Sigmoid colon (tissue), 6 donors: ENCODE measurements at regions not wholly inside any gene's neighbourhood (a gene's known extent, or its start where the extent isn't known, plus 50 kb on each side); places are given as distances from the start of the nearest gene placed in this dataset.

Source experiments
- DNase-seq: peaks from one replicate; pipeline ENCODE4 v3.0.0-alpha.2; 2019
- H3K27ac ChIP-seq, 4 donors: fragments of 200-600 bp; sonication (generic); one replicate each; pipeline ENCODE4 v1.5.1; 2016 to 2019; ENCODE audit warnings: mild to moderate bottlenecking in 1 of 4
- H3K27me3 ChIP-seq, 3 donors: fragments of 200-600 bp; sonication (generic); one replicate each; pipeline ENCODE4 v1.5.1; 2019; ENCODE audit warnings: mild to moderate bottlenecking in 1 of 3
- H3K36me3 ChIP-seq, 4 donors: fragments of 200-600 bp; sonication (generic); one replicate each; pipeline ENCODE4 v1.5.1; 2016 to 2019
- H3K4me1 ChIP-seq, 4 donors: fragments of 200-600 bp; sonication (generic); one replicate each; pipeline ENCODE4 v1.5.1; 2017 to 2019
- H3K4me3 ChIP-seq, 4 donors: fragments of 200-600 bp; sonication (generic); one replicate each; pipeline ENCODE4 v1.5.1; 2017 to 2019; ENCODE audit warnings: mild to moderate bottlenecking in 2 of 4, moderate library complexity in 1 of 4
- H3K9me3 ChIP-seq, 4 donors: fragments of 200-600 bp in 3 of 4; sonication (generic) in 3 of 4; one replicate each; pipeline versions ENCODE4 v1.5.1 to v1.6.1; 2013 to 2019
- EP300 ChIP-seq, 4 donors: sonication (generic); formaldehyde crosslinking; IDR thresholded peaks; one replicate each; pipeline ENCODE4 v1.6.1; 2017; ENCODE audit warnings: antibody characterized with exemption in 4 of 4
- POLR2A ChIP-seq, 2 donors: fragments of 450-650 bp; IDR thresholded peaks; one replicate each; pipeline ENCODE4 v1.6.1; 2016; ENCODE audit warnings: antibody characterized with exemption in 2 of 2, mild to moderate bottlenecking in 2 of 2, moderate library complexity in 2 of 2
- POLR2AphosphoS5 ChIP-seq, 4 donors: sonication (generic); formaldehyde crosslinking; IDR thresholded peaks; one replicate each; pipeline ENCODE4 v1.6.1; 2017; ENCODE audit warnings: antibody characterized with exemption in 4 of 4
- WGBS, 2 donors: extraction: QIAGEN DNeasy Blood & Tissue Kit; methylation state at CpG; one replicate each; pipeline ENCODE4 v1.1.7; 2013; 5-methylcytosine and 5-hydroxymethylcytosine counted together
- intact Hi-C: fragments of 100-400 bp; cut with DNase I; formaldehyde crosslinking; loops from one replicate; pipeline ENCODE4 v1.15.1; 2023
- TF ChIP-seq, protein P1 (sequence below), 4 experiments: fragments of 450-650 bp in 3 of 4; fragments of 200-600 bp in 1 of 4; IDR thresholded peaks; one replicate each; pipeline ENCODE4 v1.5.1; 2016 to 2019; ENCODE audit warnings: antibody characterized with exemption in 4 of 4, mild to moderate bottlenecking in 3 of 4, moderate library complexity in 2 of 4
- donor health status: healthy with polysubstance abuse.
- donor health status: healthy.

DNA sequence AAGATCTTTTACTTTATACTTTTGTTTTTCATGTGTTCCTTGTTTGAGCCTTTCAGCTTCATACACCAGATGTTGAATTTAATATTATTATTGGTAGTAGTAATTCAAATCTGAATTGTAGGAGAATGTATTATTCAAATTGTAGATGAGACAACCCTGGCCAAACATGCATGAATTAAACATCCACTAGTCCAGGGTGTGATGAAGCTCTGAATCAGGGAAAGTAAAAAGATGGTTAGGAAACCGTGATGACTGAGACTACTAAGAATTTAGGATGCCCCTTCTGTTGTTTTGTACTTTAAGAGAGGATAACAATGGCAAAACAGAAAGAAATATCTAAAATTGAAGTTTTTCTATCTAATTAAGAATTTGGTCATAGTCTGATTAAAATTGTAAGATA, 227.8 kb upstream of the CDH2 start:
- 15 to 63% methylated on average over 1 of the region's 1 CpG for WGBS, 2 donors
- TF ChIP-seq POLR2AphosphoS5 (IDR thresholded peaks at IDR 0.05): no peak
- no peak for TF ChIP-seq POLR2A (IDR thresholded peaks at IDR 0.05)
- TF ChIP-seq, protein P1, sequence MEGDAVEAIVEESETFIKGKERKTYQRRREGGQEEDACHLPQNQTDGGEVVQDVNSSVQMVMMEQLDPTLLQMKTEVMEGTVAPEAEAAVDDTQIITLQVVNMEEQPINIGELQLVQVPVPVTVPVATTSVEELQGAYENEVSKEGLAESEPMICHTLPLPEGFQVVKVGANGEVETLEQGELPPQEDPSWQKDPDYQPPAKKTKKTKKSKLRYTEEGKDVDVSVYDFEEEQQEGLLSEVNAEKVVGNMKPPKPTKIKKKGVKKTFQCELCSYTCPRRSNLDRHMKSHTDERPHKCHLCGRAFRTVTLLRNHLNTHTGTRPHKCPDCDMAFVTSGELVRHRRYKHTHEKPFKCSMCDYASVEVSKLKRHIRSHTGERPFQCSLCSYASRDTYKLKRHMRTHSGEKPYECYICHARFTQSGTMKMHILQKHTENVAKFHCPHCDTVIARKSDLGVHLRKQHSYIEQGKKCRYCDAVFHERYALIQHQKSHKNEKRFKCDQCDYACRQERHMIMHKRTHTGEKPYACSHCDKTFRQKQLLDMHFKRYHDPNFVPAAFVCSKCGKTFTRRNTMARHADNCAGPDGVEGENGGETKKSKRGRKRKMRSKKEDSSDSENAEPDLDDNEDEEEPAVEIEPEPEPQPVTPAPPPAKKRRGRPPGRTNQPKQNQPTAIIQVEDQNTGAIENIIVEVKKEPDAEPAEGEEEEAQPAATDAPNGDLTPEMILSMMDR (IDR thresholded peaks at IDR 0.05): no peak
- TF ChIP-seq EP300 (IDR thresholded peaks at IDR 0.05): no peak
- intact Hi-C loops: no loop called here

DNA sequence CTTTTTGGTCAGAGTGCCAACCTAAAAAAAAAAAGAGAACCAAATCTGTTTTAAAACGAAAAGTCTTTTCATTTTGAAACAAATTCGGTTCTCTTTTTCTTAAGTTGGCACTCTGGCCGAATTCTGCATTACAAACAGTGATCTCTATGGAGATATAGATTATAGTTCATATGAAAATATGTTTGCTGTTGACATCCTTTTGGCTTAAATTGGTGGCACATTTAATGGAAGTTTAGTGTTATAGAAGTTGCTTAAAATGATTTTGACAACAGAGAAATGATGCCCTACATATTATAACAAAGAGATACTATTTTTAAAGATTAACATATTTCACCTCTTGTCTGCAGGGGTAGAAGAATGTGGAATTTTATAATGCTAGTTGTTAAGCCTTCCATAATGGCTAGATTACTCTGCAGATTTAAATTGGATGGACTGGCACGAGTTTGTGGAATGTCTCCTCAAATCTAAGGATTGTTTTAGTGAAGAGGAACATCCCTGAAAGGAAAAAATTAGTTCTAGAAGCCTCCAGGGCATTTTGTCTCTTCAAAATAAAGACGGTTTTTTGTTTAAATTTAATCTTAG, 222.9 kb upstream of the CDH2 start:
- Histone ChIP-seq H3K27me3 (no peaks in the 10 kb centered on the region), H3K4me3 (no peak overlapping the region), H3K36me3 (no peaks in the 10 kb centered on the region), H3K4me1 (no peaks in the 10 kb centered on the region), H3K27ac (no peak overlapping the region), H3K9me3 (no peaks in the 10 kb centered on the region)
- WGBS, 2 donors: 51 to 74% methylated on average over 5 of the region's 5 CpGs
- TF ChIP-seq POLR2A (IDR thresholded peaks at IDR 0.05) (no peak), EP300 (IDR thresholded peaks at IDR 0.05) (no peak), POLR2AphosphoS5 (IDR thresholded peaks at IDR 0.05) (no peak)
- TF ChIP-seq, protein P1 (IDR thresholded peaks at IDR 0.05): no peak
- intact Hi-C loops: no loop called here
- DNase-seq: no peak

More for the DNA sequence above, 227.8 kb upstream of the CDH2 start:
- Histone ChIP-seq H3K4me3 (no peak overlapping the region), H3K27ac (no peak overlapping the region), H3K4me1 (no peaks in the 10 kb centered on the region), H3K27me3 (no peaks in the 10 kb centered on the region), H3K9me3 (no peaks in the 10 kb centered on the region), H3K36me3 (no peaks in the 10 kb centered on the region)
- no peak for DNase-seq

DNA sequence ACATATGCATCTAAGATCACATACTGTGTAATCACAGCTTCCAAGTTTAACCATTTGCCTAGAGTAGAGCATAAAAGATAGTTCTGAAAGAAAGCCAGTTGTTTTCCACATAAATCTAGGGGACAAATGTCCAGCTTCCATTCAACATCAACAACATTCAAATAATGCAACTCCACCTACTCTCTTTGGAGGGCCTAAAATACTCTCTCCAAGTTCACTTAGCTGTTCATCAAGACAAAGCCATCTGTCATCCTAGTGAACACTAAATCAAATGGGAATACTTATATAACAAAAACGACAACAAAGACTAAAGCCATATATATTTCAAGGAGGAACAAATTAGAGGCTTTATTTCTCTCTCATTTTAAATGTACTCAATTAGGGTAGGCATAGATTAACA, 221.5 kb upstream of the CDH2 start:
- Histone ChIP-seq H3K4me3 (no peak overlapping the region), H3K27me3 (no peaks in the 10 kb centered on the region), H3K9me3 (no peaks in the 10 kb centered on the region), H3K27ac (no peak overlapping the region), H3K4me1 (no peaks in the 10 kb centered on the region), H3K36me3 (no peaks in the 10 kb centered on the region)
- TF ChIP-seq, protein P1 (IDR thresholded peaks at IDR 0.05): no peak
- TF ChIP-seq EP300 (IDR thresholded peaks at IDR 0.05): no peak
- no peak for TF ChIP-seq POLR2A (IDR thresholded peaks at IDR 0.05)
- TF ChIP-seq POLR2AphosphoS5 (IDR thresholded peaks at IDR 0.05): no peak
- DNase-seq: no peak
- 55 to 71% methylated on average over 1 of the region's 1 CpG for WGBS, 2 donors
- intact Hi-C loops: no loop called here

DNA sequence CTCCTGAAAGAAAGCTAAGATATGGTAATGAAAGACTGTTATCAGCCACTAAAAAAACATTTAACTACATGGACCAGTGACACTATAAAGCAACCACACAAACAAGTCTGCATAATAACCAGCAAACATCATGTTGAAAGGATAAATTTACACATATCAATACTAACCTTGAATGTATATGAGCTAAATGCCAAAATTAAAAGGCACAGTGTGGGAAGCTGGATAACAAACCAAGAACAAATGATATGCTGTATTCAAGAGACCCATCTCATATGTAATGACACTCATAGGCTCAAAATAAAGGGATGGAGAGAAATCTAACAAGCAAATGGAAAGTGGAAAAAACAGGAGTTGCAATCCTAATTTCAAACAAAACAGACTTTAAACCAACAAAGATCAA, 213.1 kb upstream of the CDH2 start:
- DNase-seq: no peak
- H3K27ac ChIP-seq: no peak overlapping the region
- no peaks in the 10 kb centered on the region for H3K36me3 ChIP-seq
- intact Hi-C loops: no loop called here
- no peaks in the 10 kb centered on the region for H3K4me1 ChIP-seq
- H3K9me3 ChIP-seq: no peaks in the 10 kb centered on the region
- TF ChIP-seq EP300 (IDR thresholded peaks at IDR 0.05) (no peak), POLR2A (IDR thresholded peaks at IDR 0.05) (no peak), POLR2AphosphoS5 (IDR thresholded peaks at IDR 0.05) (no peak)
- TF ChIP-seq, protein P1 (IDR thresholded peaks at IDR 0.05): no peak
- no peaks in the 10 kb centered on the region for H3K27me3 ChIP-seq
- H3K4me3 ChIP-seq: no peak overlapping the region
